GM18873 (cell line): ENCODE measurements at regions not wholly inside any gene's neighbourhood (a gene's known extent, or its start where the extent isn't known, plus 50 kb on each side); places are given as distances from the start of the nearest gene placed in this dataset.
A peak's percentile ranks its signal among the peaks of the same experiment; 100 is the strongest.
"Not testable (repeated sequence)": the region's sequence is repeated elsewhere in the genome, so short reads cannot be mapped to it uniquely, and the experiment has no call there.

ENCODE experiments used
- ATAC-seq: cut with Tn5 transposase; IDR thresholded peaks from one replicate; pipeline ENCODE4 v1.9.1; 2021; ENCODE audit warnings: mild to moderate bottlenecking, moderate library complexity, moderate number of reproducible peaks; ENCODE audit not compliant: unreplicated experiment, low FRiP score

DNA sequence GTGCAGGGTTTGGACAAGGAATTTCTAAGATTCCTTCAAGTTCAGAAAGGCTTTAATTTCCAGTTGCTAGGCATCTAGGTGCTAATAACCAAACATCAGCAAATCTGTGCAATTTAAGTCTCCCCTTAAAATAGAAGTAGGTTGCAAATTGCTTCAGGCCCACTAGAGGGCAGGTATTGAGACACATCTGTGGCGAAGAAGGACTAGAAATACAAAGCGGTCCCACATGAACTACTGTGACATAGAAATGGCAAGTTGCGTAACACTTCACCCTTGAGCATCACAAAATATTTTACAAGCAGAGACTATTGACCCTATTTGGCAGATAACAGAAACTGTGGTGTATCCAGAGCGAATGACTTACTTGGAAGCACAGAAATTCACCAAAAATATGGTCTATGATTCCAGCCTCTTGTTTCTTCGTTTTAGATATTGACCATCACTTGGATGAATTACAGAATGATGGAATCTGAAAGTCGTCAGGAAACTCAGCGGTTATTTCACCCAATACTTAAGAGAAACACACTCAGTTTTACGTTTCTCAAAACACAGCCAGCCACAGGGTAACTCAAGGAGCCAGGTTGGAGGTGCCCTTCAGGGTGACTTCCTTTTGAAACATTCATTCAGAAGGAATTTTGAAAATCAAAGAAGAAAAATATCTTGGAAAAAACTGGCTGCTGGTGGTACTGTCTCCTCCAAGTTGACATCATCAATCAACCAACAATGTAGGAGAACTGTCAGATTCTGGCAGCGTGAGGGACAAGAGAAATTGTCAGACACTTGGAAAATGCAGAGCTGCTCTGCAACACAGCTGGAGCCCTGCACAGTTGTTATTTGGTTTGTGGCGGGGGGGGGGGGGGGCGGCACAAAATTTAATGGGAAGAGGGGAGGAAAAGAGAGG, 256.3 kb upstream of the MINDY3 start:
- peak; percentile 46 for ATAC-seq

- ATAC-seq = no peak
These were observed 257.0 kb upstream of the MINDY3 start for GRCh38 chr10:16117305-16117695.

- no peak for ATAC-seq
These were observed 259.1 kb upstream of the MINDY3 start for GRCh38 chr10:16119445-16119844.

DNA sequence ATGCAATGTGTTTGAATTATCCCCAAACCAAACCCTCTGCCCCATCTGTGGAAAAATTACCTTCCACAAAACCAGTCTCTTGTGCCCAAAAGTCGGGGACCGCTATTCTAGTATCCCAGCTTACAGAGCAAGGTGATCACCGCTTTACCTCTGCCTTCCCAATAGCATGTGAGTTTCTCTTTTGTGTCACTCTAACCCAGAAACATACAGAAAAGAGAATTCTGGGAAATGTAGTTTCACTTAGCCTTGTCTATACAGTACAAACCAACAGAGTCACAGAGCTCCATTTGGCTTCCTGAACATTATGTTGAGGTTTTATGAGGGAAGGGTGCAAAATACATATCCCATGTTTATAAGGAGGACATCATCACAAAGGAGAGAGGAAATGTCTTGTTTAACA, 260.3 kb upstream of the MINDY3 start:
- ATAC-seq = no peak

DNA sequence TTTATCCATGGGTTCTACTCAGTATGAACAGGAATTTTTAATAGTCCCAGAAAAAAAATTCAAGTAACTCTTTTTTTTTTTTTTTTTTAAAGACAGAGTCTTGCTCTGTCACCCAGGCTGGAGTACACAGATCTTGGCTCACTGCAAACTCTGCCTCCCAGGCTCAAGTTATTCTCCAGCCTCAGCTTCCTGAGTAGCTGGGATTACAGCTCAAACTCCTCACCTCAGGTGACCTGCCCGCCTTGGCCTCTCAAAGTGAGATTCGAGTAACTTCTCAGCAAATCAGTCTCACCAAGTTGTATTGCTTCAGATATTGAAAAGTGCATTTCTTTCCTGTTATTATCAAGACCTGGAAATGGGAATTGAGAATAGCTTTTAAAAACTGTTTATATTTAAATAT, 281.2 kb upstream of the MINDY3 start:
- no peak for ATAC-seq

GRCh38 chr10:16146993-16147392, 286.7 kb upstream of the MINDY3 start:
- no peak for ATAC-seq

- ATAC-seq = no peak
These were observed 281.0 kb upstream of the PTER start for GRCh38 chr10:16155834-16156233.

DNA sequence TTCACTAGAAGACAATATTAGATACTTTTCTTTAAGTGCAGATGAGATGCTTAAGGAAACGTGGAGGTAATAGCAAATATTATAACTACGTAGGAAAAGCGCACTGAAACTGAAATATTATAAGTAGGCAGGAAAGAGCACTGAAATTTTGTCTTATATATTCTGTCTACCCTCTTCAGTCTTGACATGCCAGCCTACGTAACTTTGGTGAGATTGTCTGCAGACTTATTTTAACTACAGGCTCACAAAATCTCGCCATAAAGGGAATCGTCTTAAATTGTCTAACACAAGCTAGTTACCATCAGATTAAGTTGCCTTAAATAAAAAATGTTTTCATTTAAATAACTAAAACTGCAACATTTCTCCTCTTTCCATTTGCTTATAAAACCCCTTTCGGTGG, 280.1 kb upstream of the PTER start:
- no peak for ATAC-seq

- not testable (repeated sequence) for ATAC-seq
These were observed 271.7 kb upstream of the PTER start for GRCh38 chr10:16165067-16165466.

GRCh38 chr10:16182144-16182543, 254.7 kb upstream of the PTER start:
- no peak for ATAC-seq

DNA sequence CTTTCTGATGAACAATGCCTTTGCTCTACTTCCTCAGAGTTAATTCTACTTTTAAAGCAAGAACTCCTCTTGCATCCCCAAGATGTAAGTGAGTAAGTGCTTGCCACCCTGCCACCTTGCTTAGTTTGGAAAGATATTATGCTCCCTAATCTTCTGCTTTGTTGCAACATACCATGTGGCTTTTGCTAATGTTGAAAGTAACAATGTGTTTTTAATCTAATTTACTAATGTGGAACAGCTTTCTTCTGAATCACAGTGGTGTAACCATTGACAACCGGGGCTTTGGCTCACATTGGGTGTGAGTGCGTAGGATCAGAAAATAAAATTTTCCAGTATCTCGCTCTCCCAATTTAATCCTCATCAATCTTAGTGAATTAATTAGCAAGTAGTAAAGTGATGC, 254.1 kb upstream of the PTER start:
- no peak for ATAC-seq

GRCh38 chr10:16184096-16184597, 252.7 kb upstream of the PTER start:
- no peak for ATAC-seq

DNA sequence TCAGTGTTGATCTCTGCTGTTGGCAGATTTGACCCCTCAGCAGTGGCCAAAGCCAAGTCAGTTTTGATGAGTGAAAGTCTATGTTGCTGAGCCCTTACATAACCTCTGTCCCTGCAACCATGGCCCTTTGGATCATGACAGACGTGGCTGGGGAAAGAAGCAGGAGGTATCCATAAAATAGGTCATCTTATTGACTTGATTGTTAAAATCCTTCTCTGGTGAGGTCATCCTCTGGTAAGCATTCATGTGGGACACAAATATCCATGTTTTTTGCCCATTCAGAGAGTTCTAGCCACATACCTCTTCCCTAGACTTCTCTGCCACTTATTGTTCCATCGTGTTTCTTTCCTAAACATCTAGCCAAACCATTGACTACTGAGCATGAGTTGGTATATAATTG, 251.9 kb upstream of the PTER start:
- no peak for ATAC-seq

DNA sequence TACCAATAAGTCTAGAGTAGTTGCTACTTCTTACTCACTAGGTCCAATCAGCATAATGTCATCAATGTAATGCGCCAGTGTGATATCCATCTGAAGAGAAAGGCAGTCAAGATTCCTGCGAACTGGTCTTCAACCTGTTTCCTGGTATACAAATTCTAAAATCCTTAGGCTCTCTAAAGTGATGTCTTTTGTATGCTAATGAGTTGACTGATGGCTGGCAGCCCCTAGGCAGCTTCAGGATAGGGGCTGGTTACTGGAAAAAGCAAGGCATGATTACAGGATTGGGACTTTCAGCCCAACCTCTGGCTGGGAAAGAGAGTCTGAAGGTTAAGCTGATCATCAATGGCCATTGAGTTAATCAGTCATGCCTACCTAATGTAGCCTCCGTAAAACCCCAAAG, 250.2 kb upstream of the PTER start:
- ATAC-seq = no peak

- no peak for ATAC-seq
These were observed 249.6 kb upstream of the PTER start for GRCh38 chr10:16187161-16187560.

DNA sequence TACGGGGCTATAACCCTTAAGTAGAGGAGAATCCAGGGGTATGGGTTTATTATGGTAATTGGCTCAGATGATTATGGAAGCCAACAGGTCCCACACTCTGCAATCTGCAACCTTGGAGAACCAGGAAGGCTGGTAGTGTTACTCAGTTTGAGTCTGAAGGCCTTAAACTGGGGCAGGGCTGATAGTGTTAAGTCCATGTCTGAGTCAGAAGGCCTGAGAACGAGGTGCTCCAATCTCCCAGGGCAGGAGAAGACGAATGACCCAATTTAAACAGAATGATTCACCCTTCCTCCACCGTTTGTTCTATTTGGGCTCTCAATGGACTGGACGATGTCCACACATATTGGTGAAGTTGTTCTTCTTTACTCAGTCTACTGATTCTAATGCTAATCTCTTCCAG, 244.5 kb upstream of the PTER start:
- no peak for ATAC-seq

- no peak for ATAC-seq
These were observed 243.6 kb upstream of the PTER start for GRCh38 chr10:16193241-16193640.

DNA sequence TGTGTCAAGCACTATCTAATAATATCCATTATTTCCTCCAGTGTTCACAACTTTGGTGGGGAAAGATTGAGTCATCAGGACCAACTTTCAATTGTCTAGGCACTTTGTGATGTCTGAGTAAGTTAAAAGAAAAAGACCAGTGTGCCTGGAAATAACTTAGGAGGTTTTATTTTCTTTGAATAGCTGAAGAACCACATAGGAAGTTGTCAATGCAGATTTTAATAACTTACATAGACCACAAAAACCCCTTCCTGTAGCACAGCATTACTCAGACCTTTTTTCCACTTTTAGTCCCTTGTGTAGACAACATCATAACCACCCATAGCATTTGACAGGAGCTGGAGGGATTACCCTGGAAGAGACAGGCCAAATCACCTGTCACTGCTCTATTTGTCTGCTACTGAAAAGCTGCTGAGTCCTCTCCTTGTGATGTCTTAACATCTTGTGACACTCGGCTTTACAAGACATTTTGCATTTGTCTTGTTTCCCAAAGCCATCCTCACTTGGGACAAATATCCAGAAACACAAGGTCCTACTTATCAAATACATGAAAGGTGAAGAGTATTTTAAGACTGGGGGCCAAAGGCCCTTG, 241.5 kb upstream of the PTER start:
- peak; percentile 98 for ATAC-seq

- no peak for ATAC-seq
These were observed 240.9 kb upstream of the PTER start for GRCh38 chr10:16195894-16196293.

DNA sequence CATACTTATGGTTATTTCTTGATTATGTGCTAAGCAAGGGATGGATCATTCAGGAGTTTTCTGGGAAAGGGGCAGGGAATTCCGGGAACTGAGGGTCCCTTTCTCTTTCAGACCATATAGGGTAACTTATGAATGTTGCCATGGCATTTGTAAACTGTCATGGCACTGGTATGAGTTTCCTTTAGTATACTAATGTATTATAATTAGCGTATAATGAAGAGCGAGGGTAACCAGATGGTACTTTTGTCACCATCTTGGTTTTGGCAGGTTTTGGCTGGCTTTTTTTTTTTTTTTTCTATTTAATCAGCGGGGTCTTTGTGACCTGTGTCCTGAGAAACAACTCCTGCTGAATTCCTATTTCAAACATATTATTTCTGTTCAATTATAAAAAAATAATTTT, 237.6 kb upstream of the PTER start:
- no peak for ATAC-seq

GRCh38 chr10:16223618-16224017, 213.2 kb upstream of the PTER start:
- not testable (repeated sequence) for ATAC-seq

GRCh38 chr10:16227674-16228073, 209.1 kb upstream of the PTER start:
- no peak for ATAC-seq
